Ovary (tissue), 7 donors: ENCODE measurements at regions not wholly inside any gene's neighbourhood (a gene's known extent, or its start where the extent isn't known, plus 50 kb on each side); places are given as distances from the start of the nearest gene placed in this dataset.

Experiments used
- DNase-seq, 5 donors: peaks; one replicate each; pipeline ENCODE4 v3.0.0-alpha.2; 2019 to 2020
- H3K27ac ChIP-seq, 2 donors: fragments of 200-600 bp; one replicate each; pipeline versions ENCODE4 v1.5.1 to v1.8.0; 2019 to 2022
- H3K27me3 ChIP-seq: fragments of 200-600 bp; one replicate; pipeline ENCODE4 v1.8.0; 2022
- H3K36me3 ChIP-seq: fragments of 200-600 bp; sonication (generic); one replicate; pipeline ENCODE4 v1.5.1; 2019
- H3K4me1 ChIP-seq: one replicate; pipeline ENCODE4 v1.8.1; 2013; ENCODE audit warnings: mild to moderate bottlenecking, moderate library complexity; ENCODE audit not compliant: insufficient read depth
- H3K4me3 ChIP-seq: fragments of 200-600 bp; sonication (generic); one replicate; pipeline ENCODE4 v1.5.1; 2017
- H3K9me3 ChIP-seq, 2 donors: fragments of 200-600 bp in 1 of 2; sonication (generic) in 1 of 2; one replicate each; pipeline versions ENCODE4 v1.5.1 to v1.8.1; 2013 to 2019; ENCODE audit warnings: mild to moderate bottlenecking in 1 of 2, moderate library complexity in 1 of 2
- CTCF ChIP-seq, 3 donors: fragments of 450-650 bp in 2 of 3; fragments of 200-600 bp in 1 of 3; IDR thresholded peaks; one replicate each; pipeline versions ENCODE4 v1.5.1 to v1.8.0; 2016 to 2022; ENCODE audit warnings: antibody characterized with exemption in 3 of 3, mild to moderate bottlenecking in 1 of 3
- EP300 ChIP-seq: sonication (generic); formaldehyde crosslinking; IDR thresholded peaks from one replicate; pipeline ENCODE4 v1.6.1; 2017; ENCODE audit warnings: antibody characterized with exemption
- POLR2A ChIP-seq: fragments of 450-650 bp; IDR thresholded peaks from one replicate; pipeline ENCODE4 v1.6.1; 2017; ENCODE audit warnings: antibody characterized with exemption, mild to moderate bottlenecking, moderate library complexity
- WGBS, 3 donors: extraction: QIAGEN DNeasy Blood & Tissue Kit in 1 of 3; methylation state at CpG; one replicate each; pipeline versions ENCODE4 v1.1.5 to v1.1.7; 2013 to 2017; 5-methylcytosine and 5-hydroxymethylcytosine counted together
- intact Hi-C, 4 donors: fragments of 100-400 bp; cut with DNase I; formaldehyde crosslinking; loops; one replicate each; pipeline versions ENCODE4 v1.11.0 to v1.15.1; 2022 to 2023
- donor health status: DM: no; HTN: no; CAD: no; lungs with moderate emphysema.
- donor health status: DM: no; HTN: no; CAD: no.
- donor health status: Bipolar disorder and iron deficiency.
- donor health status: DM: no; HTN: no; CAD: no.
- donor health status: DM: yes; HTN: yes; CAD: no.

GRCh38 chr5:38110130-38110529, 148.2 kb upstream of the EGFLAM start:
- intact Hi-C loops = no loop called here
- Histone ChIP-seq H3K27ac (no peak overlapping the region), H3K36me3 (no peaks in the 10 kb centered on the region), H3K27me3 (no peaks in the 10 kb centered on the region), H3K4me1 (peaks cover under 1% of the 10 kb centered on the region), H3K4me3 (no peak overlapping the region), H3K9me3 (no peaks in the 10 kb centered on the region)
- DNase-seq = no peak
- WGBS, 3 donors = 81 to 89% (median 86%) methylated on average over 6 of the region's 6 CpGs
- no peak for TF ChIP-seq EP300
- no peak for TF ChIP-seq POLR2A
- no peak for TF ChIP-seq CTCF (IDR thresholded peaks at IDR 0.05)

- H3K4me1 ChIP-seq = peaks cover 3% of the 10 kb centered on the region
- TF ChIP-seq CTCF (IDR thresholded peaks at IDR 0.05) (no peak), POLR2A (no peak), EP300 (no peak)
- intact Hi-C loops = no loop called here
- no peak overlapping the region for H3K4me3 ChIP-seq
- H3K27ac ChIP-seq = no peak overlapping the region
- no peaks in the 10 kb centered on the region for H3K9me3 ChIP-seq
- no peaks in the 10 kb centered on the region for H3K27me3 ChIP-seq
- no peak for DNase-seq
- H3K36me3 ChIP-seq = no peaks in the 10 kb centered on the region
- WGBS, 3 donors = 93 to 97% (median 96%) methylated on average over 6 of the region's 6 CpGs
These were observed 151.3 kb upstream of the EGFLAM start for GRCh38 chr5:38107096-38107495.

- WGBS, 3 donors = 92 to 96% (median 93%) methylated on average over 4 of the region's 4 CpGs
- Histone ChIP-seq H3K27me3 (no peaks in the 10 kb centered on the region), H3K27ac (no peak overlapping the region), H3K36me3 (no peaks in the 10 kb centered on the region), H3K4me1 (peaks cover 3% of the 10 kb centered on the region), H3K9me3 (no peaks in the 10 kb centered on the region), H3K4me3 (no peak overlapping the region)
- intact Hi-C loops = no loop called here
- no peak for TF ChIP-seq POLR2A
- no peak for TF ChIP-seq EP300
- TF ChIP-seq CTCF (IDR thresholded peaks at IDR 0.05) = no peak
- no peak for DNase-seq
These were observed 152.6 kb upstream of the EGFLAM start for GRCh38 chr5:38105801-38106200.

- no peak overlapping the region for H3K4me3 ChIP-seq
- H3K27ac ChIP-seq = no peak overlapping the region
- WGBS, 3 donors = 81 to 90% (median 86%) methylated on average over 3 of the region's 3 CpGs
- H3K9me3 ChIP-seq = no peaks in the 10 kb centered on the region
- no peak for DNase-seq
- no peaks in the 10 kb centered on the region for H3K36me3 ChIP-seq
- no peaks in the 10 kb centered on the region for H3K27me3 ChIP-seq
- TF ChIP-seq EP300 = no peak
- TF ChIP-seq POLR2A = no peak
- no peak for TF ChIP-seq CTCF (IDR thresholded peaks at IDR 0.05)
- peaks cover 3% of the 10 kb centered on the region for H3K4me1 ChIP-seq
- intact Hi-C loops = no loop called here
These were observed 153.2 kb upstream of the EGFLAM start for GRCh38 chr5:38105231-38105570.
